Stimulated activated naive B cell treated with anti-CD40 and anti-IgM and Interleukin-4, amounts not matched to agents 10 μg/mL and 1 μg/mL and 100 μg/mL, for 72 hours (primary cell): ENCODE measurements at regions not wholly inside any gene's neighbourhood (a gene's known extent, or its start where the extent isn't known, plus 50 kb on each side); places are given as distances from the start of the nearest gene placed in this dataset.

Experiments
- ATAC-seq, 2 donors: fragments of 150-1000 bp; cut with Tn5 transposase; replicated peaks; 2 replicates each; pipeline ENCODE4 v1.10.0; 2021; ENCODE audit warnings: moderate library complexity in 1 of 2
- DNase-seq: peaks from one replicate; pipeline ENCODE4 v3.0.0; 2021
- H3K27ac Mint-ChIP-seq: one replicate; pipeline ENCODE4 v1.8.0; 2022; ENCODE audit warnings: mild to moderate bottlenecking, mixed read lengths
- H3K27me3 Mint-ChIP-seq, 2 donors: one replicate each; pipeline ENCODE4 v1.8.0; 2022; ENCODE audit warnings: mixed read lengths in 2 of 2
- H3K36me3 Mint-ChIP-seq, 2 donors: one replicate each; pipeline ENCODE4 v1.8.0; 2022; ENCODE audit warnings: mixed read lengths in 2 of 2, mild to moderate bottlenecking in 1 of 2
- H3K4me1 Mint-ChIP-seq, 2 donors: one replicate each; pipeline ENCODE4 v1.8.0; 2022; ENCODE audit warnings: mixed read lengths in 2 of 2, mild to moderate bottlenecking in 1 of 2
- H3K4me3 Mint-ChIP-seq, 2 donors: one replicate each; pipeline ENCODE4 v1.8.0; 2022; ENCODE audit warnings: mild to moderate bottlenecking in 2 of 2, mixed read lengths in 2 of 2, moderate library complexity in 1 of 2
- H3K9me3 Mint-ChIP-seq, 2 donors: one replicate each; pipeline ENCODE4 v1.8.0; 2022; ENCODE audit warnings: mixed read lengths in 2 of 2, mild to moderate bottlenecking in 1 of 2

GRCh38 chr9:115951977-115952376, 201.6 kb upstream of the PAPPA start:
- peaks cover 3 to 6% of the 10 kb centered on the region in 2 donors for H3K9me3 Mint-ChIP-seq
- H3K36me3 Mint-ChIP-seq, result no peaks in the 10 kb centered on the region
- DNase-seq (no peak), ATAC-seq (no peak)
- no peaks in the 10 kb centered on the region for H3K4me1 Mint-ChIP-seq
- H3K27ac Mint-ChIP-seq, result no peak overlapping the region
- H3K4me3 Mint-ChIP-seq, result no peak overlapping the region
- H3K27me3 Mint-ChIP-seq, result no peaks in the 10 kb centered on the region

- no peak for ATAC-seq
Observed at GRCh38 chr9:115952430-115953292, 200.9 kb upstream of the PAPPA start.

GRCh38 chr9:115956371-115956770, 197.2 kb upstream of the PAPPA start:
- no peak overlapping the region for H3K4me3 Mint-ChIP-seq
- H3K27ac Mint-ChIP-seq, result no peak overlapping the region
- ATAC-seq (no peak), DNase-seq (no peak)
- H3K27me3 Mint-ChIP-seq, result no peaks in the 10 kb centered on the region
- no peaks in the 10 kb centered on the region for H3K36me3 Mint-ChIP-seq
- no peaks in the 10 kb centered on the region for H3K9me3 Mint-ChIP-seq
- no peaks in the 10 kb centered on the region for H3K4me1 Mint-ChIP-seq

More at GRCh38 chr9:115952430-115953292, 200.9 kb upstream of the PAPPA start:
- Mint-ChIP-seq H3K27ac (no peak overlapping the region), H3K4me1 (no peaks in the 10 kb centered on the region), H3K4me3 (no peak overlapping the region), H3K27me3 (no peaks in the 10 kb centered on the region), H3K9me3 (peaks cover 3 to 6% of the 10 kb centered on the region in 2 donors), H3K36me3 (no peaks in the 10 kb centered on the region)
- no peak for DNase-seq

GRCh38 chr9:115957585-115957984, 196.0 kb upstream of the PAPPA start:
- no peaks in the 10 kb centered on the region for H3K36me3 Mint-ChIP-seq
- no peaks in the 10 kb centered on the region for H3K4me1 Mint-ChIP-seq
- no peak overlapping the region for H3K4me3 Mint-ChIP-seq
- H3K9me3 Mint-ChIP-seq, result no peaks in the 10 kb centered on the region
- H3K27ac Mint-ChIP-seq, result no peak overlapping the region
- ATAC-seq, result no peak
- no peak for DNase-seq
- H3K27me3 Mint-ChIP-seq, result no peaks in the 10 kb centered on the region

- Mint-ChIP-seq H3K4me1 (no peaks in the 10 kb centered on the region), H3K27me3 (no peaks in the 10 kb centered on the region)
- DNase-seq, result no peak
Observed at GRCh38 chr9:115964710-115965347, 188.8 kb upstream of the PAPPA start.

GRCh38 chr9:115966660-115967059, 186.9 kb upstream of the PAPPA start:
- DNase-seq (no peak), ATAC-seq (no peak)
- H3K27ac Mint-ChIP-seq, result no peak overlapping the region
- peaks cover 0 to 4% of the 10 kb centered on the region in 2 donors for H3K9me3 Mint-ChIP-seq
- H3K36me3 Mint-ChIP-seq, result no peaks in the 10 kb centered on the region
- H3K4me1 Mint-ChIP-seq, result no peaks in the 10 kb centered on the region
- H3K27me3 Mint-ChIP-seq, result no peaks in the 10 kb centered on the region
- H3K4me3 Mint-ChIP-seq, result no peak overlapping the region

More at GRCh38 chr9:115964710-115965347, 188.8 kb upstream of the PAPPA start:
- Mint-ChIP-seq H3K9me3 (peaks cover 0 to 4% of the 10 kb centered on the region in 2 donors), H3K36me3 (no peaks in the 10 kb centered on the region), H3K27ac (no peak overlapping the region), H3K4me3 (no peak overlapping the region)
- ATAC-seq, result no peak

GRCh38 chr9:115969096-115969495, 184.5 kb upstream of the PAPPA start:
- Mint-ChIP-seq H3K27ac (no peak overlapping the region), H3K27me3 (no peaks in the 10 kb centered on the region), H3K4me3 (no peak overlapping the region), H3K9me3 (peaks cover 0 to 2% of the 10 kb centered on the region in 2 donors), H3K4me1 (no peaks in the 10 kb centered on the region), H3K36me3 (no peaks in the 10 kb centered on the region)
- DNase-seq, result no peak
- no peak for ATAC-seq

GRCh38 chr9:115972362-115972761, 181.2 kb upstream of the PAPPA start:
- H3K27me3 Mint-ChIP-seq, result no peaks in the 10 kb centered on the region
- no peak overlapping the region for H3K27ac Mint-ChIP-seq
- peaks cover 0 to 6% of the 10 kb centered on the region in 2 donors for H3K9me3 Mint-ChIP-seq
- DNase-seq, result no peak
- H3K4me1 Mint-ChIP-seq, result no peaks in the 10 kb centered on the region
- no peaks in the 10 kb centered on the region for H3K36me3 Mint-ChIP-seq
- H3K4me3 Mint-ChIP-seq, result no peak overlapping the region
- no peak for ATAC-seq

GRCh38 chr9:115972843-115973595, 180.6 kb upstream of the PAPPA start:
- Mint-ChIP-seq H3K27me3 (no peaks in the 10 kb centered on the region), H3K4me1 (no peaks in the 10 kb centered on the region), H3K9me3 (peaks cover 0 to 5% of the 10 kb centered on the region in 2 donors), H3K36me3 (no peaks in the 10 kb centered on the region), H3K27ac (no peak overlapping the region), H3K4me3 (no peak overlapping the region)
- ATAC-seq (no peak), DNase-seq (no peak)

- Mint-ChIP-seq H3K4me1 (no peaks in the 10 kb centered on the region), H3K9me3 (peaks cover 0 to 5% of the 10 kb centered on the region in 2 donors), H3K4me3 (no peak overlapping the region)
Observed at GRCh38 chr9:115976781-115977180, 176.8 kb upstream of the PAPPA start.

GRCh38 chr9:115978091-115978490, 175.5 kb upstream of the PAPPA start:
- H3K4me3 Mint-ChIP-seq, result no peak overlapping the region
- H3K27me3 Mint-ChIP-seq, result no peaks in the 10 kb centered on the region
- DNase-seq (no peak), ATAC-seq (no peak)
- no peaks in the 10 kb centered on the region for H3K4me1 Mint-ChIP-seq
- no peaks in the 10 kb centered on the region for H3K36me3 Mint-ChIP-seq
- H3K9me3 Mint-ChIP-seq, result peaks cover 0 to 5% of the 10 kb centered on the region in 2 donors
- no peak overlapping the region for H3K27ac Mint-ChIP-seq

More at GRCh38 chr9:115976781-115977180, 176.8 kb upstream of the PAPPA start:
- Mint-ChIP-seq H3K27me3 (no peaks in the 10 kb centered on the region), H3K27ac (no peak overlapping the region), H3K36me3 (no peaks in the 10 kb centered on the region)
- DNase-seq, result no peak
- ATAC-seq, result no peak

GRCh38 chr9:115978659-115979096, 174.9 kb upstream of the PAPPA start:
- Mint-ChIP-seq H3K36me3 (no peaks in the 10 kb centered on the region), H3K4me3 (no peak overlapping the region), H3K27me3 (no peaks in the 10 kb centered on the region), H3K4me1 (no peaks in the 10 kb centered on the region), H3K9me3 (peaks cover 0 to 5% of the 10 kb centered on the region in 2 donors), H3K27ac (no peak overlapping the region)
- DNase-seq, result no peak
- no peak for ATAC-seq

GRCh38 chr9:115980054-115980453, 173.5 kb upstream of the PAPPA start:
- DNase-seq (no peak), ATAC-seq (no peak)
- Mint-ChIP-seq H3K4me1 (no peaks in the 10 kb centered on the region), H3K9me3 (peaks cover 0 to 9% of the 10 kb centered on the region in 2 donors), H3K36me3 (no peaks in the 10 kb centered on the region), H3K4me3 (no peak overlapping the region), H3K27me3 (no peaks in the 10 kb centered on the region), H3K27ac (no peak overlapping the region)

GRCh38 chr9:115980502-115980901, 173.1 kb upstream of the PAPPA start:
- H3K27ac Mint-ChIP-seq, result no peak overlapping the region
- DNase-seq (no peak), ATAC-seq (no peak)
- H3K4me3 Mint-ChIP-seq, result no peak overlapping the region
- no peaks in the 10 kb centered on the region for H3K36me3 Mint-ChIP-seq
- peaks cover 0 to 9% of the 10 kb centered on the region in 2 donors for H3K9me3 Mint-ChIP-seq
- no peaks in the 10 kb centered on the region for H3K27me3 Mint-ChIP-seq
- no peaks in the 10 kb centered on the region for H3K4me1 Mint-ChIP-seq
